SIG-M5 treated with dmso at 0.1 percent for 504 hours (cell line): ENCODE measurements at regions not wholly inside any gene's neighbourhood (a gene's known extent, or its start where the extent isn't known, plus 50 kb on each side); places are given as distances from the start of the nearest gene placed in this dataset.

Experiments used
- DNase-seq: peaks from one replicate; lab custom pipeline; 2025; ENCODE audit not compliant: unreplicated experiment; lab: John Stamatoyannopoulos, UW

DNA sequence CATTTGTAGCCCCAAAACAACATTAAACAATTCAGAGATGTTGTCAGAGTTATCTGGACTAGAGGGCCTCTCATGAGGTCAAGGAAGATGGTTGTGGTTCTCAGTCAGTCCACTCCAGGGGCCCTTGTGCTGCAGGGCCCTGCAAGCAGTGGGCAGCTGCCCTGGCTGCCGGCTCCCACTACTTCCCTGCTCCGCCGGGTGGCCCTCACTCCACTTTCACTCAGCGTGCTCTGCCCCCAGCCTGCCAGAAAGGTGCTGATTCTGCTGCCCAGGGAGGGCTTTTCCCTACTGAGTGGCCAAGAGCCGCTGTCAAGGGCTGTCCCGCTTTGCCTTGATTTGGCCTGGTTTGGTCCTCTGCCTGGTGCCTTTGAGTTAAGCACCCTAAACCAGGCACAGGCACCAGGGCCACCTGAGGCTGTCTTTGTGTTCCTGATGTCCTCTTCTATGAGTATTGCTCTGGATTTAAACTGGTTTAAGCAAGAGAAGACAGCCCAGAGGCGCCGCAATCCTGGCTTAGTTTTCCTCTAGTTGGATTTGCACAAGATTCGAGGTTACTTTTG is 117.2 kb downstream of the GADD45G start:
- no peak for DNase-seq

DNA sequence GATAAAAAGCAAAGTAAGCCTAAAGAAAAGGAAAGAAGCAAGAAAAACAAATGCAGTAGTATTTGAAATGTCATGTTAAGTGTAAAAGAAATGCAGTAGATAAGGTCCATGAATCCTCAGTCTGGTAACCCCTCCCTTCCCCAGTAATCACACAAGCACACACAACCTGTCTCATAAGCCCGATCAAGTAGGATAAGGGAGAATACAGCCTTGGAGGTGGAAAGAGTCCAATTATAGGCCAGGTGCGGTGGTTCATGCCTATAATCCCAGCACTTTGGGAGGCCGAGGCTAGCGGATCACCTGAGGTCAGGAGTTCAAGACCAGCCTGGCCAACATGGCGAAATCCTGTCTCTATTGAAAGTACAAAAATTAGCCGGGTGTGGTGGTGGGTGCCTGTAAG is 117.9 kb downstream of the GADD45G start:
- DNase-seq, result no peak

DNA sequence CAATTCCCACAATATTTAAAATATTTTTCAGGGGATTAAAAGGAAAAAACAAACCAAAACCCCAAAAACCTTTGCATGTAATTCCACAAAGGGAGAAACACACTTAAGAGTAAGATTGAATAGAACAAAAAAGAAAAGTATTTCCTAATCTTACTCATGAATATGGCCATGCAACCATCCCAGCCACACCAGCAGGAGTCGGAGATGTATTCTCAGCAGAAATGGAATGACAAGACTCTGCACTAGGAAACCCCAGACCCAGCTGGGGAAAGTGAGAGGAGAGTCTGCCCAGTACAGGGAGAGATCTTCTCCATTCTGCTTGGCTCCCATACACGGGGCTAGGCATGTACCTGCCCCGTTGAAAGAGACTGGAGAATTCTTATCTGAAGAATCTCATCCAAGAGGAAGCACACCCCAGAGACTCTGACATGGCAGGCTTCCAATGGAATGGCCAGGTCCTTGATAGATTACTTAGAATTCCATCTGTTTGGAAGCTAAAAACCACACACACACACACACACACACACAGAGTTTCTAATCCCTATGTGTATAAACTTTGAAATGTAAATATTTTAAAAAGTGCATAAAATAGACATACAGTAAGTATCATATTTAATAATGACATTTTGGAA is 118.8 kb downstream of the GADD45G start:
- DNase-seq, result no peak

DNA sequence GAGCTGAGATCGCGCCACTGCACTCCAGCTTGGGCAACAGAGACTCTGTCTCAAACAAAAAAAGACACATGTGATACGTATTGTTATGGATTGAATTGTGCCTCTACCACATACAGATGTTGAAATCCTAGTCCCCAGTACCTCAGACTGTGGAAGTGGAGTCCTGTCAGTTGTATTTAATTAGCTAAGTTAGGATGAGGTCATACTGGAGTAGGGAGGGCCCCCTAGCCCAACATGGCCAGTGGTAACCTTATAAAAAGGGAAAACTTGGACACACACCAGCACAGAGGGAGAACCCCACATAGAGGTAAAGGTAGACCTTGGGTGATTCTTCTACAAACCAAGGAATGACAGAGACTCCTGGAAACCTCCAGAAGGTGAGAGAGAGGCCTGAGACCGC is 119.8 kb downstream of the GADD45G start:
- no peak for DNase-seq

DNA sequence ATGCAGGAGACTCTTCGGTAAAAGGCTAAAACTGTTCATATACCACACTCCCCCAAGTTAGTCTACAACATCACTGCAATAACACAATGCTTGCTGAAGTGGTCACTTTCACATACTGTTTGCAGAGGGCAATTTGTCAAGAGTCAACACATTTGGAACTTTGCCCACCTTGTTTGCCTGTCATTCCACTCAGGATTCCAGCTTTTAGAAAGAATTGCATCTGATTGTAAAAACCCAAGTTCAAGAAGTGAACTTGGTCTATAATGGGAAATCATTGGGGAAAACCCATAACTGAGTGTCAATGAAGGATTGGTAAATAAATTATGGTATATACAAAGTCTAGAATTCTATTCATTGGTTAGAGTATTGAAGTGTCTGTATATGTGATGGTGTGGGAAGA is 120.5 kb downstream of the GADD45G start:
- no peak for DNase-seq

DNA sequence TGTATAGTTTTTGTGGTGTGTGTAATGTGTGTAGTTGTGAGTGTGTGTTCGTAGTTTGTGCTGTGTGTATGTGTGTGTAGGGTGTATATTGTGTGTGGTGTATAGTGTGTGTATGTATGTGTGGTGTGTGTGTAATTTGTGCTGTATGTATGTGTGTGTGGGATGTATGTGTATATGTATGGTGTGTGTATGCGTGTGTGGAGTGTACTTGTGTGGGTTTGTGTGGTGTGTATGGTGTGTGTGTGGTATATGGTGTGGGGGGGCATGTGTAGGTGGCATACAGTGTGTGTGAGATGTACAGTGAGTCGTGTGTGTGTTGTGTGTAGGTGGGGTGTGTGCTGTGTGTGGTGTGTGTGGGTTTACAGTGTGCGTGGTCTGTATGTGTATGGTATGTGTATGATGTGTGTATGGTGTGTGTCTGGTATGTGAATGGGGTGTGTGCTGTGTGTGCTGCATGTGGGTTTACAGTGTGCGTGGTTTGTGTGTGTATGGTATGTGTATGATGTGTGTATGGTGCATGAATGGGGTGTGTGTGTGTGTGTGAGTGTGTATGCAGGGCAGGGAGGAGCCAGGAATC is 125.2 kb downstream of the GADD45G start:
- DNase-seq, result no peak

DNA sequence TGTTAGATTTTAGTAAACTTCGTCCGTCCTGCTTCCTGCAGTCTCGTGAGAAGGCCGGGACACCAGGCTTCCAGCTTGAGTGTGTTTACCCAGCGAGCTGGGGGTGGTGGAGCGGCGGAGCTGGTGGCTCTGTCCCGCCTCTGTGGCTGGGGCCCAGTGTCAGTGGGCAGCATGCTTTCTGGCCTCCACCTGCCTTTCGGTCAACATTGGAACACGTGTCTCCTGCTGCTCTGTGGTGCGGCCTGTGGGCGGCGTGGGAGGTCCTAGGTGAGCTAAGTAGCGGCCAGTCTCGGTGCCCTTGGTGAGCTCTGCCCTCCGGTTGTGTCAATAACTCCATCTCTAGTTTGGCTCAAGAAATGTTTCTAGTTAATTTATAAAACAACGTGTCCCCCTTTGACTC is 125.9 kb downstream of the GADD45G start:
- DNase-seq, result no peak

DNA sequence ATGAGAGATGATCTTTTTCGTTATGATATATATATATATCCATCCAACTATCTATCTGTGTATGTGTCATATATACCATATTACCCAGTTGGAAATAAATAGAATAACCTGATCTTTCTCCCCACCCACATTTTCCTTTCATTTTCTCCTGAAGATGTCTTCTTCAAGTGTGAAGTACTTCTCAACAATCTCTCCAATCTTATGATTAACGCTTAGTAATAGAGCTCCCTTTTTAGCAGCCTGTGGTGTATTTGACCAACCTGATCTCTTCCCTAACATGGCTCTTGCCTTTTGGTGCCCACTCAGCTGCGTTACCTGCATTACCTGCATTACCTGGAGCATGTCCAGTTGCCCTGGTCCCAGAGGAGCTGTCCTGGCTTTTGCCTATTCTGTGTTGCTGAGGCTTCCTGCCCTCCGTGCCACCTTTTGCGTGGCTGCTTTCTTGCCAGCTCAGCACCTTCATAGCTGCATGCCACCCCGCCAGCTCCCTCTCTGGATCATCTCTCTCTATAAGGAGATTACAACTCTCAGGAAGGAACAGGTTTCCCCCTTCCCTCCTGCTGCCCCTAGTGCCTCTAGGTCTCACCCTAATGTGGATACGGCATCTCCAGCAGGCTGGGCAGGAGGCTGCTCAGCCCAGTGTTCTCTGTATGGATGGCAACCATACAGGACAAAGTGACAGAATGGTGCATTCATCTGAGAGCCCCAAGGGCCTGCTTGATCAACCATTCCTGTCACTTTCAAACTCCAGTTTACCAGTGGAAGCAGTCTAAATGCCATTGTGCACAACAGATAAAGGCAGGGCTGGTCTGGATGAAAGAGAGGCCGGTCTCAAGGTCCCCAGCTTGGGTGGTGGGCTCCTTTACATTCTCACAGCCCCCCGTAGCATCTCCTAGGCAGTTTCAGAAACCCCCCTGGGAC is 126.7 kb downstream of the GADD45G start:
- DNase-seq, result no peak

DNA sequence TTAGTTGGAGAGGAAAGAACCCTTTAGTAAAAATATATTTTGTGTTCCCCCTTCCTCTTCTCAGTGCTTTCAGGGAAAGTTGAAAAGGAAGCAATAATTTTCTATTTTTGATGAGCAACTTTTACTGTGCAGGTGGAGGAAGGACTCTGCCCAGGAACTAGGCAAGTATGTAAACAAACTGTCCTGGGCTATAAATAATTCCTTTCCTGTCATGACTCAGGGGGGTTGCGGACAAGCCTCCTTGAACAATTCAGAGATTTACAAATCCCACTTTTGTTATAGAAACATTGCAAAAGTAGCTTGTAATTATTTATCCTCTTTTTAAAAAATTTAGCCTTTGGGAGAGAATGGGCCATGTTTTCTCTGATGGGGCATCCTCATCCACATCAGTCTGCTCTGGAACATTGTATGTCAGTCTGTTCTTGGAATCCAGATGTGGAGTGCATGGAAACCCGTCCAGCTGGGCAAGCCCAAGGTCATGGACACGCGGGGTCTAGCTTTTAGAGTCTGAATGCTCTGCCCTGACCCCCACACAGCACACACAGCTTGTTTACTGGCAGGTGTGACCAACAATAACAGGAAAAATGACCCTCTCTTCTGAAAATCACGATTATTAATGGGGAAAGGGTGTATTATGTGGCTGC is 127.6 kb downstream of the GADD45G start:
- DNase-seq, result no peak

DNA sequence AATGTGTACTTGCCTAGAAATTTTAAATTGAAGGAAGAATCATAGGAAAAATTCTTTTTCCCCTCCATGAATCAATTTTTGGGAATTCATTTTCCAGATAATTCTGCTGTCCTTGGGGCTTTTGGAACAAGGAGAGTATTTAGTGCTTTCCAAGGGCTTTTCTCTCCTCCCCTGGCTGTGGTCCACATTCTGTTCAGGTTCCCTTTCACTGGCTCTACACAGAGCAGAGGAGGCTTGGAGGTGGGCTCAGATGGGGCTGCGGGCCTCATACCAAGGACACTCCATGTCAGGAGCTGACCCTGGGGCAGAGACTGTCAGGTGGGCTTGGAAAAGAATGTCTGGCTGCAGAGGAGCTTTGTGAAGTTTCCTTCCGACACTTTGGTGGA is 128.1 kb downstream of the GADD45G start:
- no peak for DNase-seq

DNA sequence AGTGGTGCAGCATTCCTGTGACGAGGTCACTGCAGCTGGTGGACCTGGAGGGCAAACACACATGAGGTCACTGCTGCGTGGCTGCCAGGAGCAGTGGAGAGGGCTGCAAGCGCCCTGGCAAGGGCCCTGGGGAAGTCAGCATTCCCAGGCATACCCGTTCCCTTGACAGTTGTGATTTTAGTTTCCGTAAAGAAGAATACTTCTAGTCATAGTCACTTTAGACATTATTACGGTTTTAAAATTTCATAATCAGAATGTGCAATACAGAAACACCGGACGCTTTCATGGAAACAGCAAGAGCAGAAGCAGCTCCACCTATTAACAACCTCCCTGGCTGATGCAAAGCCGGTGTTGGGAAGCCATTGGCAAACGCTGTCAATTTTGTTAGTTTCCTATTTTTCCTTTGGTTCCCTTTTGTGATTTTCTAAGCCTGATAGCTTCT is 129.8 kb downstream of the GADD45G start:
- no peak for DNase-seq

DNA sequence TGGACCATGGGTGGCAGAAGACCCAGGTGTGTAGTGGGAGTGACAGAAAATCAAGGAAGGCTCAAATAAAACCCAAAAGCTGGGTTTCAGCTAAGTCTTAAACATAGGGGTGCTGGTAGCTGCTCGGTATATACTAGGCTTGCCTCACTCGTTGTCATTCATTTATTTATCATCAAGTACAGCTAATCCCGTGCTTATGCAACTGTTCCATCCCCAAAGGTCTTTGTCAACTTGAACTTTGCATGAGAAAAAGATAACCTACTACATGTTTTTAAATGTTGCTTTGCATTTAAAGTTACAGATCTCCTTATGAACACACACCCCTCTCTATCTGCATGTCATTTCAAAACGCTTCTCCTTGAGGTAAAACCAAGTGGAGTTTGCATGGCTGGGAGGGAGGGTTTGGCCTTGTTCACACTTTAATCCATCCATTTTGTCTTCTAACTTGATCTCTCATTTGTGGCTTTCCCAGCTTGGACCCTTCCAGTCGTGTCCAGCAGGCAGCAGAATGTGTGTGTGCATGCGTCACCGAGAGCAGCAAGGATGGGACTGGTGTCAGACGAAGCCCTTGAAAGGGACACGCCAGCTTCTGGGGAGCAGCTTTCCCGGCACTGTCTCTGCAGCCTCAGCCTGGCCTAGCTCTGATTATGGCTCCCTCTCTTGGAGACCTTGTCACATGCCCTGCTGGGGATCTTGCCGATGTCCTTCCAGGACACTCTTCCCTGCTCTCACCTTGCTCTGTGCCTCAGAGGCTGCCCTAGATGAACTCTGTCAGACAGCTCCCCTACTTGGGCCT is 133.5 kb downstream of the GADD45G start:
- DNase-seq, result no peak

DNA sequence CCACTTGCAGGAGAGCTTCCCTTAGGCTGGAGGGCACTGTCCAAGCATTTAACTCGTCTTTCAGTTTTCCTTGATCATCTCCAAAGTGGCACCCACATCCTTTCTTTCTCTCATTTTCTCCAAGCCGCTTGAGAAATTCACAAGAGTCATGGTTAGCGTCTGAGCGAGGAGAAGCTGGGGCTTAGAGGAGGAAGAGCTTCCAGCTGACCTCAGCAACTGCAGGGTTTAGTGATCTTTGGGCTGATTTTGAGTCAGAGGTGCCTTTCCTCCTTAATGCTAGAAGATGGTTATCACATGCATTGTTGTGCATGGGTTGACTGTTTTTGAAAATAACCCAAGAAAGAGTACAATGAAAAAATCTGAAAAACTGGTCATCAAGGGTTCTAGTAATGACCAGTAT is 134.7 kb downstream of the GADD45G start:
- DNase-seq, result no peak

DNA sequence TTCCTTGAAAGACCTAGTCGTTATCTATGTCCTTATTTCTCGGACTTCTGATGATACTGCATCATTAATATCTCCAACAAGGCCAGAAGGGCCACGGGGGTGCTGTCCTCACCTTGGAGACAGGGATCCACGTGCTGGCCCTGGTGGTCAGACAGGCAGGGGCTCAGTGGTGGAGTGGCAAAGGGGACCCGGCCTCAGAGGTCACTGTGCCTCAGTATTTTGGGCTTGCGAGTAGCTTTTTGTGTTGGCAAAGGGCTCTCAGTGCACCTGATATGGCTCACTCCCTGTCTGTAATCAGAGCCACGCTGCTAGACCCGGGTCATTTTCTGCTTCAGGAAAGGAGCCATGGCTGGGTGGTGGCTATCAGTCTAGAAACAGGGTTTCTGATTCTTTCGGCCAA is 135.1 kb downstream of the GADD45G start:
- no peak for DNase-seq

DNA sequence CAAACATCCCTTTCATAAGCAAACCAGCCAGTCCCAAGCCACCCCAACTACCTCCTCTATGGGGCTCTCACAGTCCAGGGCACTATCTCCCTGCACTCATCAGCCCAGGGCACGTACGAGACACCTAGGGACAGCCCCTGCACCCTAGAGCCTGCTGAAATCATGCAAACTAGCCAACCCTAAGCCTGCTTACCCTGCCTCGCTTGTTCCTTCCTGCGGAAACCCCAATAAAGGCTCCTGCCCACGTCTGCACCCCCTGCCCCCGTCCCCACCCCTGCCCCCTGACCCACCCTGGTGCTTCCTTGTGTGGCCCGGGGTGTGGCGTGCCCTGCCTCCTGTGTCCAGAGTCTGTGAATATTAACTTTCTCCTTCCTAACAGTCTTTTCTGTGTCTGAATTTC is 135.9 kb downstream of the GADD45G start:
- DNase-seq, result no peak

DNA sequence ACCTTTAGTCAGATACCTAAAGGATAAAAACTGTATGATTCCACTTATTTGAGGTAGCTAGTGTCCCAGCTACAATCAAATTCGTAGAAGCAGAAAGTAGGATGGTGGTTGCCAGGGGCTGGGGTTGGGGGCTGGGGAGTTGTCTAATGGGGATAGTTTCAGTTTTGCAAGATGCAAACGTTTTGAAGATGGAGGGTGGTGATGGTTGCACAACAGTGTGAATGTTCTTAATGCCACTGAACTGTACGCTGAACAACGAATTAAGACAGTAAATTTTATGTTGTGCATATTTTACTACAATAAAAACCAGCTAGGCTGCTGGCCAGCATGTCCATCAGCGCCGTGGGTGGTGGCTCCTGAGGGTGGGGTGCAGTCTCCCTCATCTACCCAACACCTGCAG is 137.8 kb downstream of the GADD45G start:
- no peak for DNase-seq

DNA sequence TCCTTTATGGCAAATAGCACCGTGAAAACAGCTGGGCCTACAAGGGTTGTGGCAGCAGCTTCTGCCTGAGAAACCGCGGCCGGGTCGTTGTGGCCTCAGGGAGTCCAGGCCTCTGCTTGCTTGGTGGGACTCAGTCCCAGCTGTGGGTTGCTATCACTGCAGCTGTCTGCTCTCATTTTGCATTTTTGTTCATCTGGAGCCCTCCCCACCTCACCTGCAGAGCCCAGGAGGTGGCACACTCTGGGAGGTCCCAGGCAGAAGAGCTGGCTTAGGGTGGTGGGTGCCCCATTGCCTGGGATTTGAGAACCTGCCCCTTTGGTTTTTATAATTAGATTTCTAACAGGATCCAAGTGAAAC is 138.4 kb downstream of the GADD45G start:
- no peak for DNase-seq

DNA sequence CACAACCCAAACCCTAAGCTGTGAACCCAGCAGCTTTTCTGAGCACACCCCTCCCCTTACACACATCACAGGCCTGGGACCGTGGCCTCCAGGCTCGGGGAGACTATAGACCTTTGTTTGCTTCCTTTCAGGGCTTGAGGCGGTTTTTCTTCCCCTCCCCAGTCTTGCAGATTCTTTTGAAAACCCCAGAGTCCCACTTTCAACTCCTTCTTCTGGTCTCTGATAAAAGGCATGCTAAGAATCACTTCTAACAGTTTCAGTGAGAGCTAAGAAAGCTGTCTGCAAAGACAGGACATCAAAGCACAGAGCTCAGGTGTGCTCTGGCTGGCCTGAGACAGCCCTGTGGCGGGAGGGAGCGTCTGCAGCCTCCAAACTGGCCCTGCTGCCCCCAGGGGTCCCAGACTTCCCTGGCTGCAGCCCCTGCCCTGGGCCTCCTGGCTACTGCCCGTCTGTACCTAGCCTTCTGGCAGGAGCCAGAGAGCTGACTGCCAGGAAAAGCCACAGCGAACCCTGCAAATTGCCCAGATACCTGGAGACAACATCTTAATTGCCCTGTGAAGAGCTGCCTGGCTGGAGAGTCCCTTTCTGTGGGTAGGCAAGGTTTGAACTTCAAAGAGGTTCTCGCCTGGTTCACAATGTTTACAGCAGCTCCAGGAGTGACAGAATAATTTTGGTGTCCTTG is 138.9 kb downstream of the GADD45G start:
- DNase-seq, result no peak

DNA sequence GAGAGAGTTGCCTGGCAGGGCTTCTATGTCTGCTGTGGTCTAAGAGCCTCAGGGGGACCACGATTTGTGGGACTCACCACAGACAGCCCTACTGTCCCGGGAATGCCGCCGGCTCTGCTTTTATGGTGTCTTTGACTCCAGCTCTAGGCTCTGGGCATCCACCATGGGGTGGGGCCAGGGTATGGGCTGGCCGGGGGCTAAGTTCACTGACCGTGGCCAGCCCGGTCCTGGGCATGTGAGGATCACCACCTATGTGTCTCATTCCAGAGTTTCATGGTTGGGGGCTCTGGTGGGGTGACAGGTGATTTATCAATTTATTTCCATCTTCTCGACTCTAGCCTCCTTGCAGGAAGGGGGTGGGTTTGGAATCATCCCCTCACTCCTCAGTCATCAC is 139.4 kb downstream of the GADD45G start:
- no peak for DNase-seq

DNA sequence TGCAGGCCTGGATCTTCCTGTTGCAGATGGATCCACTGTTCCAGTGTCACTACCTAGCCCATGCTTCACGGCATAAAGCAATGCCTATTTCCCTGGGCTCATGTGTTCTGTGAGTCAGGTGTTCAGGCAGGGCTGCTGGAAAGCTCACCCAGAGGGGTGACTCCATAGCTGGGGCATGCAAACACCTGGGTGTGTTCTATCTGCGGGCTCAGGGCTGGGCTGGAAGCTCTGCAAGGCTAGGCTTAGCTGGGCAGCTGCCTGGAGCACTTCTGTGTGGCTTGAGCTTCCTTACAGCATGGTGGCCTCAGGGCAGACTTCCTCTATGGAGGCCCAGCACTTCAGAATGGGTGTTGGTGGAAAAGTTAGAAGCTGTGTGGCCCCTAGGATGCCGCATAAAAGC is 139.9 kb downstream of the GADD45G start:
- DNase-seq, result no peak
